DMS 273 (cell line): ENCODE measurements at regions not wholly inside any gene's neighbourhood (a gene's known extent, or its start where the extent isn't known, plus 50 kb on each side); places are given as distances from the start of the nearest gene placed in this dataset.

Source experiments
- DNase-seq: peaks from one replicate; lab custom pipeline; 2025; ENCODE audit not compliant: unreplicated experiment; lab: John Stamatoyannopoulos, UW

DNA sequence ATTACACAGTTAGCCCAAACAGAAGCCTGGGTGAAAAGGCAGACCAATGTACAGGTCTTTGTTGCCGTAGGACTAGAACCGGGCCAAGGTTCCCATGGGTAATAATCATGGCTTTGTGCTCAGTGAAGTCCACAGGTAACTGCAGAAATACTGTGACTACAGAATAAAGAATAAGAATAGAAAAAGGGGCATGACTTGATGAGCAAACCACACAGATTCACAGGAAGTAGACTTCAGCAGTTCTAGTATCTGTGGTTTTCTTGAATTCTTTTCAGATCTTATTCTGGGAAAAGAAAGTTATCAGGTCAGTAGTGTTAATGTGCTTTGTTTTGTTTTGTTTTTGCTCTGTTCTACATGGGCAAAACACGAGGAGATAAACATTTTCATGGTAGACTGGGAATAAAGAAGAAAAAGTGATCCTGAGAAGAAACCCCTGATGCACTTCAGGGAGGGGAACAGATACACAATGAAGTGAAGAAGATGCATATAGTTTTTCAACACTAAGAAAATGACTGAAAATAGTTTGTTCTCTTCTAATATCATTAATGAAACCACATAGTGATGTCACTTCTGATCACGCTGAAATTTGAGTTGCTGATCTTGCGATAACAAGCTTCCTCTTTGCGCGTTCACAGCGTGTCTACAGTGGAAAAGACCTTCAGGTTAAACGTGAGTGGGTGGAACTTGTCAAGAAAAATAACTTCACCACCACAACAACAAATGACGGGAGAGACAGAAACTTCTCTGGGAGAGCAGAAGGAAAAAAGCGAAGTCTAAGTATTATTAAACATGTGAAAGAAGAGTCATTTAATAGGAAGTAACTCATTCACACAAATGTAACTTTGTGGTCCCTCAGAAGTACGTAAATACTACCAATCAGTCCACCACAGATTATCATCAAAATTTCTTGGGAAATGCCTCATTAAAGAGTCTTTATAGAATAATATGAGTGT is 315.8 kb upstream of the SATB1 start:
- DNase-seq: no peak

DNA sequence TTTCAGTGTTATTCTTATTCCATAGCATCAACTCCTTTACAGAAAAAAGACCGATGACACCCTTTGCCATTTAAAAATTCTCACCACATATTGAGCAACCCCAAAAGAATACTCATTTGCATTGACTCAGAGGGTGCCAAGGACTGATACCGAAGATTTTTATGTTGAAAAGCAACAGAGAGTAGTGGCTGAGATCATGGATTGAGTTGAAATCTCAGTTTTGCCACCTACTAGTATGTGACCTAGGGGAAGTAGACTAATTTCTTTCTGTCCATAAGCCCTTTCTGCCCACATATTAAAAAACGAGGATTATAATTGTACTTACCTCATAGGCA is 313.9 kb upstream of the SATB1 start:
- DNase-seq: no peak

DNA sequence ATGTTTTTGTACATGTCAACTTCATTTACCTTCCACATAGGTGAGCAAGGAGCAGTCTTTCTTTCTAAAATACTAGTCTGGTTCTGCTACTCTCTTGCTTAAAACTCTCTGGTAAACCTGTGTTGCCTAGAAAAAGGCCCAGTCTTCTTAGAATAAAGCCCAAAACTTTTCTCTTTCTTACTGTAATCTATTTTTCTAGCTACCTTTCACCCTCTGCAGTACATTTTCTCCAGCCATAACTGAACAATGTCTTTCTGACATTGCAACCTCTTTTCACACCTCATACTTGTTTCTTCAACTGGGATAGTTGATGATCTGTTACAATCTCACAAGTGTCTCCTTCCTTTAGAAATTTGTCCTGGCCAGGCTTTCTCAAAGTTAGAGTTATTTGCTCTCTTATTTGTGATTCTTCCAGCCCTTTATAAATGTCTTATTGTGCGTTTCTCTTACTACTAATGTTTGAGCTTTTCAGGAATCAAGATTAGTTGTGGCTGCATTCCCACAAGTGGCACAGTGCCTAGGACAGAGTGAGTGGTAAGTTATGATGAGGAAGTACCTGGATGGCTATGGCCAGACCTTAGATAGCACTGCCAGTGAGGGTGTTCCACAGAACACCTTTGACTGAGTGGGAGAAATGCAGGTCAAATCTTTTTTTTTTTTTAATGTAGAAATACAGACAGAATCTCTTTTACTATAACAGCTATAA is 313.4 kb upstream of the SATB1 start:
- DNase-seq: no peak

DNA sequence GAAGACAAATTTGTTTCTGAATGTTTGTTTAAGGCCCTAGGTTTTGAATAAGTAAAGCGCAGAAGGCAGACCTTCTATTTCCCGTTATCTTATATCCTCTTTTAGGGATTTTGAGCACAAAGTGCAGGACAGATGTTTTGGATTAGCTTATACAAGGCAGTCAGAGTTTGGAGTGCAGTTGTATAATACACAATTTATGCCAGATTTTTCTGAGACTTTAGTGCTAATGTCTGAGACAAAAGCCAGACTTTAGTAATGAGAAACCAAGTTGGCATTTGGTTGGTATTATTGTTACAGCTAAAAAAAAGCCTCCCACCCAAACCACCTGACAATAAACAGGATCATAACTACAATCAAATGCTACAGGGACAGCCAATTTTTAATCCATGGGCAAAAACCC is 309.9 kb upstream of the SATB1 start:
- no peak for DNase-seq

DNA sequence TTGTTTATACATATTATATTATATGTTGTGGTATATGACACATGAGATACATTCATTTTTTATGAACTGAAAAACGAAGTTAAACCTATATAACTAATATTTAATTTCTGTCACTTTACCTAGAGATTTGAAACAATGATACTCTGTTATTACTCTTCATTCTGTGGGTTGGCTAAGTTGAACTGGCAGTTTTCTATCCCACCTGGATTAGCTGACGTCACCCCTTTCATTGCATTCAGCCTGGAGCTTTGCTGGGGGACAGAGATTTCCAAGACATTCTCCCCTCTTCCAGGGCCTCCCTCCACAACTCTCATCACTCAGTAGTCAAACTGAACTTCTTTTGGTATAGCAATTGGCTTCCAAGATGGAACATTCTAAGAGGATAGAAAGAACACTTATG is 309.2 kb upstream of the SATB1 start:
- no peak for DNase-seq

DNA sequence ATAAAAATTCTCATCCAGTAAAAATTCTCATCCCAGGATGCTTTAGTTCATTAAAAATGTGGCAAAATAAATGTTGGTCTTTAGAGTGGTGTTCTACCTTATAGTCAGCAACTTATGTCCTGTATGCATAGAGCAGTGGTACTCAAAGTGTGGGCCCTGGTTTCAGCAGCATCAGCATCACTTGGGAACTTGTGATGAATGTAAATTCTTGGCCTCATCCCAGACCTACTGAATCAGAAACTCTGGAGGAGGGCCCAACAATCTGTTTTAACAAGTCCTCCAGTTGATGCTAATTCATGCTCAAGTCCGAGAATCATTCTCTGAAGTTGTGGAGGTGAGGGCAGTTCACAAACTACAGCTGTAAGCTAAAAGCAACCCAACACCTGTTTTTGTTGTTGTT is 307.3 kb upstream of the SATB1 start:
- no peak for DNase-seq

DNA sequence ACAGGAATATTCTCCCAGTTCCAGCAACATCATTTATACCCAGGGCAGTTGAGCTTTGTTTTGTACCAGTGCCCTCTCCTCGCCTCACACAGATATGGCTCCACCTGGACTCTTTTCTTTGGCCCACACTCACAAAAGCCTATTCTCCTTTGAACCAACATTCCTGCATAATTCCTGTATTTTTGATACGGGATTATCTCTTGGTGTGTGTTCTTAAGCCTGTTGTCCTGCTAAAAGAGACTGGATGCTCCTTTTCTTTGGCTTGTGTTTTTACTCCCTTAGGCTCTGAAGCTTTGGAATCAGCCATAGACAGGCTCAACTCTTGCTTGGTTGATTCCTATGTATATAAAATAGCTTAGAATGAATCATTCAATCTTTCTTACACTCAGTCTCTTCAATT is 305.4 kb upstream of the SATB1 start:
- no peak for DNase-seq

DNA sequence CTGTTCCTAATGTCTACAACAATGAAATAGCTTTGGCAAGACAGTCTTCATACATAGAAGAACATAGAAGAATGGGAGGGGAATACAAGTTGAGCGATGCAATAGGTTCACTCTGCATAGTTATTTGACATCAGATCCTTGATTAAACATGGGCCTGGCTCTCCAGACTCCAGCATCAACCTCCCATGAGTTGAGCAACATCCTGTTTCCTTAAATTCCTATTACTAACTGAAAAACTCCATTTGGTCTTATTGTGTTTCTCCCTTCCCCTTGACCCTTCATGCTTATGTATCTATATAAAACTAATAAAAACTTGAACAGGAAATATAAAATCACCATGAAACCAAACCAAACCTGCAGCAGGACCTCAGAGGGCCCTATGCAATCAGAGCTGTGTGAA is 304.5 kb upstream of the SATB1 start:
- DNase-seq: no peak

DNA sequence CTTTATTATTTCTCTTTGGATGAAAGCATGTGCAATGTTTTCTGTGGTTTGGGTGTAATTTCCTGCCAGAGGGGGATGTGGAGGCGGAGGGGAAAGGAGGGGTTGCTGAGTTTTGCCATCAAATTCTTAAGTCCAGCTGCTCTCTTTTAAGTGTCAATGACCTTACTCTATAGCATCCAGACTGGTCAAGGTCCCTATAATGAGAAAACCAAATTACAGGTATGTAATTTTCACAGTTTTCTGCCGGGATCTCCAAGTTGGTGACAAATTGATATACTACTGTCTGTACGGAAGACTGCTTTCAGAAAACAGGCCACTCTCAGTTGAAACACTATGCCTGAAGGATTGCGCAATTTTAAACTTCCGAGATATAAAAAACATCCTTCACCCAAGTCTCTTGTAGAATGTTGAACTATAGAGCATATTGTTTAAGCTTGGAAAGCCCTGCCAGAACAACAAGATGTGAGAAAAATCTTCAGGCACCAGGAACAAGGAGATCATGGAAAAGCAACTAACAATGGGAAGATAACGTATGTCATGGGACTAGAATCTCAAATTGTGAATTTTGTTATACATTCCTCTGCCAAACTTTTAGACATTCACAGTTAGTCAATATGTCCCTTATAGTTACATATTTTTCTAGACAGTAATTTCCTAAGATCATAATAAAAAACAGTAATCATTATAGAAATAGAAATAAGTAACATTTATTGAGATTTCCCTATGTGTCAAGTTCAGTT is 300.7 kb upstream of the SATB1 start:
- DNase-seq: no peak

DNA sequence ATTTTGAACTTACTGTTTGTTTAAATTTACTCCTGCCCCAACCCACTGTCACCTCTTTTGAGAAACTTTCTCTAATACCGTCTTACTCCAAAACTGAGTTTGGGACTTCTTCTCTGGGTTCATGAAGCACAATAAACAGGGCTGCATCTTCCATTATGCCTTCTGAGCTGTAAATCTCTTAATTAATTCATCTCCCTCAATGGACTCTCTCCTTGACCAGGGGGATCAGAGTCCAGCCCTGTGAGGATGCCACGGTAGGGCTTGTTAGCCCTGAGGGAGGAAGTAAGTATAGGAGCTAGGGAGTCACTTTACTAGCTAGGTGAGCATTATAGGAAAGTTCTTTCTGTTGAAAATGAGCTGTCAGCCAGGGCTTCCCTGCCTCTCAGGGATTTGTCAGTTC is 299.3 kb upstream of the SATB1 start:
- DNase-seq: no peak

DNA sequence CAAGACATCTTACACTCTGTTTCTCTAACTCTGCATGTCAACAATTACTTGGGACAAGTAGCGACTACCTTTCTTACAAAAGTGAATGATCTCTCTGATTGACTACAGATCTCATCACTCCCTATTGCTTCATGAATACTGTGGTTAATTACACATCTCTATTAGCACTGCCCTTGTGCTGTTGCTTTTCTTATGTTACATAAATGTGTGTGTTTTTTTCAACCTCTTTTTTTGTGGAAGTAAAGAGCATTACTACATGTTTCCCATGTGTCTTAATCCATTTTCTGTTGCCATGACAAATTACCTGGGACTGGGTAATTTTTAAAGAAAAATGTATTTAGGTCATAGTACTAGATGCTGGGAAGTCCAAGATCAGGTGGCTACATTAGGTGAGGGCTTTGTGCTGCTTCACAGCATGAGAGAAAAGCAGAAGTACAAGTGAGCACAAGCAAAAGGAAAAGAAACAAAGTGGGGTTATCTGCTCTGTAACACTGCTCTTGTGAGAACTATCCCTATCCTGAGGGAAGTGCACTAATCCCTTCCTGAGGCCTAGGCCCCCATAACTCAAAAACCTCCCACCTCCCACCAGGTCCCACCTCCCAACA is 298.2 kb upstream of the SATB1 start:
- no peak for DNase-seq

DNA sequence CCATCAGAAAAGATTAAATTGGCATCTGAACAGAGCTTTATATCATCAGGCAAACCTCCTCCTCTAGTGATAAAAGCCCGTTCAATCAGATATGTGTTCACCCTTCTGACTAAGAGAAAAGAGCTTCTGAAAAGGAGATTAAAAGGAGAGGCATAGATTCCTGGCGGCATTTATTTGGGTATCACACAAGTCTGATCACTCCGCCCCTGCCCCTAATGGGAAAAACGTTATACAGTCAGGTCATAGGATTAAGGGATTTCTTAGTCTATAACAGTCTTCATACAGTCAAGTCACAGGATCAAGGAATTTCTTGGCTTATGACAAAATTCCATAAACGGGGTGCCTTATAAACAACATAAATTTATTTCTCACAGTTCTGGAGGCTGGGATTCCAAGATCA is 295.4 kb upstream of the SATB1 start:
- no peak for DNase-seq

DNA sequence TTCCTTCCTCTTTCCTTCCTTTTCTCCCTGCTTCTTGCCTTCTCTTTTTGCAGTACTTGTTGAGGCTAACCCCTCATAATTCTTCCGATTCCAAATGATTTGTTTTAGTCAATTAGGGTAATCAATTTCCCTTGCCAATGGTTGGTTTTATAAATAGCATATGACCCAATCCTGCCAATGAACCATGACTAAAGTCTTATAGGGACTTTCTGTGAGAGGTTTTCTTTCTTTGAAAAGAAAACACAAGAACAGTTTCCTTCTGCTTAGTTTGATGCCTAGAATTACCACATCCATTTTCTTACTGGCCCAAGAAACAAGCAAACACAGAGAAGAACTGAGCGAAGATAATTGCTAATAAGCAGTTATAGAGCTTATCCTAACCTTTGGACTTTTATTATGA is 292.5 kb upstream of the SATB1 start:
- DNase-seq: no peak

DNA sequence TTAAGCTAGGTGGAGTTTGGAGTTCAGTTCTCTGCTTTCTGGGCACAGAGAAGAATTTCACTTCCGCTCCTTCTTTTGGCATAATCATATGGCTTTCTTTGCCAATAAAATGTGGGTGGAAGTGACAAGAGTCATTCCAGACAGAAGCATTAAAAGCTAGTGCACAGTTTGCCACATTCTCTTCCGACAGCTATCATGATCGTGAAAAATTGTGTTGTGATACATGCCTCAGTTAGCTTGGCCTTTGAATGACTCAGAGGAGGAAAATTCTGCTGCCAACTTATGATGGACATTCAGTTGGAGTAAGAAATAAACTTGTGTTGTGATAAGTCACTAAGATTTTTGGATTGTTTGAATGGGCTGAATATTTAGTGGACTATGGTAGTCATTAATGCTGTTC is 291.7 kb upstream of the SATB1 start:
- DNase-seq: no peak

DNA sequence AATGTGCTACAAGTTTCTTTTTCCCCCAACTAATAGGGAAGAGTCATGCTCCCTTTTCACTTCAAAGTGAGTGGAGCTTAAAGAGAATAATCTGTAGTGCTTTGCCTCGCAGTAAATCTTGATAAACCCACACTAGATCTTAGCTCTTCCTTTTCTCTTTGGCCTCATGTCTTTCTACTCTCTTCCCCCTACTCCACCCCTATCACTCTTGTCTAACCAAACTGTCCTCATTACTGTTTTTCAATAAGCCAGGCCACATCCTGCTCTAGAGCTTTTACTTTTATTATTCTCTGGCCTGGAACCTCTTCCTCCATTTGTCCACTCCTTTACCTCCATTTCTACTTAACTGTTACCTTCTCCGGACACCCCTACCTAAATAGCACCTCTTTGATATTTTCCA is 291.0 kb upstream of the SATB1 start:
- DNase-seq: no peak

DNA sequence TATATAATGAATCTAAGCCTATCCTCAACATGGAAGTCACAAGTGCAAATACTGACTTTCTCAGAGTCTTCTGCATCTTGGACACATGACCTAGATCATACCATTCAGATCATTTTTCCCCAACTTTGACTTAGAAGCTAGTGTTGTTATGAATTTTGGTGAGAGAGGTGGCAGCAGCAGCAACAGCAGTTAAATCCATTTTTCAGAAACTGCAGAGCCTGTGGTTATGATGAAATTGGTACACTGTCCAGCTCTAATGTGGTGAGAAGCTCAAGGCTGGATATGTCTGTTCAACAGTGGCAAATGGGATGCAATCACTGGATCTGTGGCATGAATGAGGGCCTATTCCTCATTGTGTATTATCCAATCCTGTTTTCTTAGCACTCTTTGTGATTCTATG is 290.1 kb upstream of the SATB1 start:
- DNase-seq: no peak

DNA sequence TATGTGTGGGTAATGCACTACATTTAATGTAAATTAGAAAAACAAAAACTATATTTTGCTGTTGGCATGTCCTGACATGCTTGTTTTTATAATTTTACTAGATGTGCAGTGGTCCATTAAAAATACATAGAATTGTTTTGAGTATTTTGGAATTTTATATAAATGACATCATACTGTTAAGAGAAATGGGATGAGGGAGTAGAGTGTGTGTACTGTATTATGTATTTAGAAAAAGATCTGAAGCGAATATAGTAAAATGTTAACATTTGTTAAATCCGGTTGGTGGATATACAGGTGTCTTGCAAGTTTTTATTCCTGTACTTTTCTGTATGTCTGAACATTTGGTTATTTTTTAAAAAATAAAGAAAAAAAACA is 288.4 kb upstream of the SATB1 start:
- DNase-seq: no peak

DNA sequence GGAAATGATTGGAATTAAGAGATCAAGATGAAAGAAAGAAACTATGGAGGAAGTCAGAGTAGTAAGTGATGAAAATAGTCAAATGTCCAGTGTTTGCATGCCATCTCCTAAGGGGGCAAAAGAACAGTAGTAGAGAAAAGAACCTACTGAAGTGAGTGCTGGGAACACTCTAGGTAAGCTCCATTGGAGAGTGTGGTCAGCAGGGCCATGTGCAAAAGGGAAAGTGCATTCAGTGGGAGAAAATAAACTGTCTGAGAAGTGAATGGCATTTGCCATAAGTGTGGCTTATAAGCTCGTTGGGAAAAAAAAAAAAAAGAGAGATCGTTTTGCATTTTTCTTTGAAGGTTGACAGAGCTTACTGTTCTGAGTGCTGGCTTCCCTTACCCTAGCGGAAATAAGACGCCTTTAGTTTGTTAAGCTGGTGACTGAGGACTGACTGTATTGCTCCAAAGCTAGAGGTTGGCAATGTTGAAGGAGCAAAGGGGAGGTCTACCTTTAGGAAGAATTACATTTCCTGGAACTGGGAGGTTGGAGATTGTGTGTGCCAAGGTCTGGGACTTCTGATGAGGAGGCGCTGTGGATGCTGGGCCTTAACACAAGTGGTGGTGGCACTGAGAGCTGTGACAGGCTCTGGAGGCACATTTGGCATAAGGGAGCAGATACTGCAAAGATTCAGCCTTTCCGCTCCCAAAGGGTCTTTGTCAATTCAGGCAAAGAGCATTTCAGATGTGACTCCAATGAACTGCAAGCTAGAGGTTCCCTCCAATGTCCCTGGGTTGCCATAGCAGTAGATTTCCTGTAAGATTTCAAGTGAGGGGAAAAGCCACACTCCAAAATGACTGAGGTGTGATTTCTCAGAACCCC is 287.8 kb upstream of the SATB1 start:
- DNase-seq: no peak

DNA sequence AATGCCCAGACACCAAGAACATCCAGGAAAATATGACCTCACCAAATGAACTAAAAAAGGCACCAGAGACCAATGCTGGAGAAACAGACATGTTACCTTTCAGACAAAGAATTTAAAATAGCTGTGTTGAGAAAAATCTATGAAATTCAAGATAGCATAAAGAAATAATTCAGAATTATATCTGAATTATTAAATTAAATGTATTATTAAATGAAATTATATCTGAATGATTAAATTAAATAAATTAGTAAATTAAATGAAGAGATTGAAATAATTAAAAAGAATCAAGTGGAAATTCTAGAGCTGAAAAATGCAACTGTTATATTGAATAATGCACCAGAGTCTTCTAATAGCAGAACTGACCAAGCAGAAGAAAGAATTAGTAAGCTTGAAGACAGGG is 279.2 kb upstream of the SATB1 start:
- no peak for DNase-seq

DNA sequence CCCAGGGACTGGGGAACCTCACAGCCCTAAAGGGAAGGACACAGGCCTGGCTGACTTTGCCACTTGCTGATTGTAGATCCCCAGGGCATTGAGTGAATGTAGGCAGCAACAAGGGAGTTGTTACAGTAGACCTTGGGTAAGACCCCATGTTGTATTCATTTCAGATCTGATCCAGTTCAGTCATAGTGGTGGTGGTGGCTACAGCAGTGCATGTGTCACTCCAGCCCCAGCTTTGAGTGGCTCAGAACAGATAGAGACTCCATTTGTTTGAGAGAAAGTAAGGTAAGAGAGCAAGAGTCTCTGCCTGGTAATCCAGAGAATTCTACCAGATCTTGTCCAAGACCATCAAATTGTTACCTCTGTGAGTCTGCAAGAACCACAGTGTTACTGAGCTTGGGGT is 278.7 kb upstream of the SATB1 start:
- no peak for DNase-seq
